ENCODE measurements at regions not wholly inside any gene's neighbourhood (a gene's known extent, or its start where the extent isn't known, plus 50 kb on each side); places are given as distances from the start of the nearest gene placed in this dataset.
"Not testable (repeated sequence)": the region's sequence is repeated elsewhere in the genome, so short reads cannot be mapped to it uniquely, and the experiment has no call there.

GRCh38 chr17:19470530-19471261 lies 59.7 kb downstream of the RNF112 start:
- peaks cover 0 to 8% (median 4%) of the 10 kb centered on the region in 3 donors for H3K36me3 Mint-ChIP-seq
- POLR2A ChIA-PET = no interaction called here

GRCh38 chr17:19474405-19474804 lies 59.2 kb upstream of the SLC47A1 start:
- H3K4me1 Mint-ChIP-seq, H3K27ac Mint-ChIP-seq, DNase-seq, ATAC-seq, POLR2A ChIA-PET, H3K9me3 Mint-ChIP-seq, H3K4me3 Mint-ChIP-seq, H3K36me3 Mint-ChIP-seq: not testable (repeated sequence)
- H3K27me3 Mint-ChIP-seq = peaks cover 2 to 11% (median 5%) of the 10 kb centered on the region in 5 donors

More at GRCh38 chr17:19470530-19471261, 59.7 kb downstream of the RNF112 start:
- ATAC-seq (no peak), DNase-seq (peak in 1 of 10 donors; percentile 2)
- peak overlapping the region in 1 of 10 donors; percentile 49 for H3K27ac Mint-ChIP-seq
- H3K27me3 Mint-ChIP-seq = peaks cover 2 to 11% (median 5%) of the 10 kb centered on the region in 5 donors
- peaks cover 0 to 9% (median 2%) of the 10 kb centered on the region in 9 donors for H3K9me3 Mint-ChIP-seq
- H3K4me3 Mint-ChIP-seq = no peak overlapping the region
- peaks cover 0 to 2% (median 0%) of the 10 kb centered on the region in 4 donors for H3K4me1 Mint-ChIP-seq

- H3K36me3 Mint-ChIP-seq, H3K9me3 Mint-ChIP-seq, H3K4me1 Mint-ChIP-seq, H3K4me3 Mint-ChIP-seq, POLR2A ChIA-PET, ATAC-seq, H3K27ac Mint-ChIP-seq, DNase-seq: not testable (repeated sequence)
- H3K27me3 Mint-ChIP-seq = peaks cover 2 to 13% (median 5%) of the 10 kb centered on the region in 5 donors
These were observed 57.9 kb upstream of the SLC47A1 start for GRCh38 chr17:19475800-19476199.

- no peak overlapping the region for H3K27ac Mint-ChIP-seq
- peaks cover 0 to 12% (median 0%) of the 10 kb centered on the region in 5 donors for H3K27me3 Mint-ChIP-seq
- POLR2A ChIA-PET = no interaction called here
- DNase-seq = no peak
- no peak overlapping the region for H3K4me3 Mint-ChIP-seq
- no peaks in the 10 kb centered on the region for H3K9me3 Mint-ChIP-seq
- no peaks in the 10 kb centered on the region for H3K36me3 Mint-ChIP-seq
- no peaks in the 10 kb centered on the region for H3K4me1 Mint-ChIP-seq
- ATAC-seq = no peak
These were observed 51.1 kb upstream of the SLC47A1 start for GRCh38 chr17:19482576-19482975.

Data from naive thymus-derived CD8-positive, alpha-beta T cell (primary cell).